GM12878 (cell line): ENCODE measurements at regions not wholly inside any gene's neighbourhood (a gene's known extent, or its start where the extent isn't known, plus 50 kb on each side); places are given as distances from the start of the nearest gene placed in this dataset.

Experiments
- ATAC-seq: fragments of 200-7000 bp; cut with Tn5 transposase; 3 replicates; pipeline ENCODE4 v1.9.1; 2020; ENCODE audit warnings: mild to moderate bottlenecking, moderate library complexity
- BruUV-seq: library from RNA; stranded (reverse); fragments of 400-500 nt; replicated peaks from 2 replicates; lab custom pipeline; 2021; lab: Mats Ljungman, UMichigan
- CTCF ChIA-PET: fragments of 300-600 bp; sonication (Branson Sonifier 250); formaldehyde crosslinking; extraction: SDS; loops from one replicate; lab custom pipeline; 2021; ENCODE audit warnings: inconsistent platforms; lab: Yijun Ruan, JAX
- POLR2A ChIA-PET: fragments of 350-600 bp; formaldehyde crosslinking; extraction: SDS; loops from one replicate; lab custom pipeline; 2021; ENCODE audit warnings: inconsistent platforms; lab: Charles Lee
- RAD21 ChIA-PET: fragments of 300-600 bp; sonication (Branson Sonifier 250); formaldehyde crosslinking; loops from one replicate; lab custom pipeline; 2023; ENCODE audit warnings: antibody characterized with exemption; ENCODE audit not compliant: unreplicated experiment; lab: Charles Lee
- SMC1A ChIA-PET: fragments of 300-600 bp; sonication (Branson Sonifier 250); formaldehyde crosslinking; loops from one replicate; lab custom pipeline; 2023; ENCODE audit not compliant: unreplicated experiment, uncharacterized antibody; lab: Charles Lee
- DNase-seq: peaks from one replicate; pipeline ENCODE4 v3.0.0-alpha.2; 2011; ENCODE audit warnings: low read depth, low spot score
- FAIRE-seq: peaks from 3 replicates; lab custom pipeline; 2011; peaks lifted over from hg19 to GRCh38; lab: Jason Lieb, UNC
- H2AFZ ChIP-seq: 2 replicates; pipeline ENCODE4 v1.6.0; 2011; ENCODE audit warnings: low read depth, low read length, control low read depth; ENCODE audit not compliant: control insufficient read depth
- H3K27ac ChIP-seq: 2 replicates; pipeline ENCODE4 v1.5.1; 2011; ENCODE audit warnings: control low read depth; ENCODE audit not compliant: control insufficient read depth, insufficient read depth
- H3K27me3 ChIP-seq, 2 experiments: replicated peaks in 1 of 2; 2 replicates each; pipeline versions ENCODE4 v1.6.0 to v1.6.1; 2011; ENCODE audit warnings: low read length in 1 of 2; ENCODE audit not compliant: control insufficient read depth in 2 of 2, insufficient read depth in 2 of 2
- H3K36me3 ChIP-seq, 2 experiments: 2 replicates each; pipeline ENCODE4 v1.5.1; 2011; ENCODE audit warnings: low read length in 1 of 2; ENCODE audit not compliant: control insufficient read depth in 2 of 2, insufficient read depth in 2 of 2
- H3K4me1 ChIP-seq: 2 replicates; pipeline ENCODE4 v1.6.1; 2011; ENCODE audit warnings: mild to moderate bottlenecking, low read length, moderate library complexity, mixed read lengths; ENCODE audit not compliant: control insufficient read depth, insufficient read depth
- H3K4me2 ChIP-seq: 2 replicates; pipeline ENCODE4 v1.6.0; 2011; ENCODE audit warnings: control low read depth; ENCODE audit not compliant: control insufficient read depth, insufficient read depth
- H3K4me3 ChIP-seq: fragments of 200-600 bp; sonication (generic); 2 replicates; pipeline ENCODE4 v1.5.1; 2016
- H3K79me2 ChIP-seq: 2 replicates; pipeline ENCODE4 v1.6.0; 2011; ENCODE audit warnings: low read length; ENCODE audit not compliant: control insufficient read depth, insufficient read depth
- H3K9ac ChIP-seq: 2 replicates; pipeline ENCODE4 v1.8.0; 2011; ENCODE audit warnings: low read length, control low read depth, mixed read lengths; ENCODE audit not compliant: control insufficient read depth, insufficient read depth
- H3K9me3 ChIP-seq: replicated peaks from 3 replicates; pipeline ENCODE4 v1.5.1; 2011; ENCODE audit warnings: mild to moderate bottlenecking, low read length; ENCODE audit not compliant: control insufficient read depth, insufficient read depth
- H4K20me1 ChIP-seq: 2 replicates; pipeline ENCODE4 v1.6.0; 2011; ENCODE audit not compliant: control insufficient read depth, insufficient read depth
- BRCA1 ChIP-seq: IDR thresholded peaks from 2 replicates; pipeline ENCODE4 v1.6.1; 2011; ENCODE audit warnings: low read depth, low read length, improper control_type of control experiment
- CHD4 ChIP-seq: fragments of 200-600 bp; sonication (generic); IDR thresholded peaks from 2 replicates; pipeline ENCODE4 v1.6.1; 2016; ENCODE audit warnings: mild to moderate bottlenecking
- GATAD2B ChIP-seq: fragments of 450-650 bp; conservative IDR thresholded peaks from 2 replicates; pipeline ENCODE4 v1.6.1; 2017; ENCODE audit warnings: low read depth, mild to moderate bottlenecking, moderate library complexity
- HDAC2 ChIP-seq: fragments of 200-600 bp; sonication (generic); IDR thresholded peaks from 2 replicates; pipeline ENCODE4 v1.6.1; 2017
- IKZF2 ChIP-seq, 2 experiments: fragments of 450-650 bp; IDR thresholded peaks; 2 replicates each; pipeline ENCODE4 v1.6.1; 2017; ENCODE audit warnings: mild to moderate bottlenecking in 2 of 2, moderate library complexity in 2 of 2
- IRF3 ChIP-seq: fragments of 450-650 bp; IDR thresholded peaks from 2 replicates; pipeline ENCODE4 v1.6.1; 2014; ENCODE audit warnings: mild to moderate bottlenecking
- MEF2B ChIP-seq: fragments of 450-650 bp; IDR thresholded peaks from 2 replicates; pipeline ENCODE4 v1.6.1; 2018; ENCODE audit warnings: mild to moderate bottlenecking, moderate library complexity; ENCODE audit not compliant: partially characterized antibody, poor library complexity, severe bottlenecking
- NFXL1 ChIP-seq: fragments of 450-650 bp; IDR thresholded peaks from 2 replicates; pipeline ENCODE4 v1.6.1; 2017; ENCODE audit warnings: antibody characterized with exemption, mild to moderate bottlenecking, borderline replicate concordance
- NKRF ChIP-seq: fragments of 450-650 bp; conservative IDR thresholded peaks from 2 replicates; pipeline ENCODE4 v1.6.1; 2017; ENCODE audit warnings: mild to moderate bottlenecking, moderate library complexity
- NR2F1 ChIP-seq: fragments of 450-650 bp; conservative IDR thresholded peaks from 2 replicates; pipeline ENCODE4 v1.6.1; 2017; ENCODE audit warnings: mild to moderate bottlenecking
- PRDM15 ChIP-seq: fragments of 450-650 bp; formaldehyde crosslinking; IDR thresholded peaks from 2 replicates; pipeline ENCODE4 v1.4.0; 2020; ENCODE audit warnings: mild to moderate bottlenecking, moderate library complexity
- RAD21 ChIP-seq: IDR thresholded peaks from 2 replicates; pipeline ENCODE4 v1.6.1; 2011; ENCODE audit warnings: mild to moderate bottlenecking, low read depth, low read length, moderate library complexity; ENCODE audit not compliant: insufficient read depth
- RCOR1 ChIP-seq: conservative IDR thresholded peaks from 2 replicates; pipeline ENCODE4 v1.6.1; 2012; ENCODE audit warnings: low read depth, low read length, improper control_type of control experiment
- SMAD5 ChIP-seq: IDR thresholded peaks from 2 replicates; pipeline ENCODE4 v1.6.1; 2016; ENCODE audit warnings: antibody characterized with exemption, low read depth
- SRF ChIP-seq, 2 experiments: IDR thresholded peaks; 2 replicates each; pipeline ENCODE4 v1.6.1; 2011; ENCODE audit warnings: low read depth in 2 of 2, low read length in 2 of 2, mild to moderate bottlenecking in 1 of 2, moderate library complexity in 1 of 2
- SUZ12 ChIP-seq: fragments of 200-600 bp; sonication (generic); IDR thresholded peaks from one replicate; pipeline ENCODE4 v1.6.1; 2018; ENCODE audit warnings: antibody characterized with exemption, mild to moderate bottlenecking; ENCODE audit not compliant: unreplicated experiment
- WRNIP1 ChIP-seq: IDR thresholded peaks from 2 replicates; pipeline ENCODE4 v1.6.1; 2011; ENCODE audit warnings: low read depth, low read length, improper control_type of control experiment, borderline replicate concordance
- ZSCAN29 ChIP-seq: fragments of 450-650 bp; IDR thresholded peaks from 2 replicates; pipeline ENCODE4 v1.6.1; 2017; ENCODE audit warnings: mild to moderate bottlenecking, moderate library complexity
- WGBS: methylation state at CpG from one replicate; pipeline ENCODE4 v1.1.6; 2016; ENCODE audit warnings: low lambda C conversion rate; ENCODE audit not compliant: insufficient replicate concordance, insufficient coverage; ENCODE audit errors: missing lambda C conversion rate; 5-methylcytosine and 5-hydroxymethylcytosine counted together
- in situ Hi-C: fragments of 300-500 bp; cut with MboI; formaldehyde crosslinking; loops from 9 replicates; pipeline ENCODE4 v1.14.3; 2018; ENCODE audit warnings: mixed read lengths
- intact Hi-C: fragments of 100-400 bp; cut with micrococcal nuclease; formaldehyde crosslinking; loops from one replicate; pipeline ENCODE4 v1.14.2; 2022; ENCODE audit not compliant: unreplicated experiment

- TF ChIP-seq SUZ12 (no peak), IKZF2 (IDR thresholded peaks at IDR 0.05) (no peak), RAD21 (no peak), NFXL1 (no peak), SRF (IDR thresholded peaks at IDR 0.05; ENCODE audit: low read depth in 2 of 2, low read length in 2 of 2) (no peak), NKRF (no peak), BRCA1 (no peak)
Observed at GRCh38 chr9:113659039-113659438, 195.5 kb downstream of the RGS3 start (continued).

- intact Hi-C loops (loop anchor here (2.0 to 10.0 kb wide), 3 partner anchors 259 to 735 kb away; partner anchors contain the start of gene ALAD), in situ Hi-C loops (loop anchor here (5.0 kb wide), 4 partner anchors 62 to 387 kb away; no protein-coding TSS in a partner anchor)
- Histone ChIP-seq H3K4me1 (no peaks in the 10 kb centered on the region), H3K27ac (no peak overlapping the region), H3K79me2 (no peaks in the 10 kb centered on the region), H2AFZ (no peak overlapping the region), H3K36me3 (no peaks in the 10 kb centered on the region), H3K4me3 (no peak overlapping the region), H3K27me3 (peaks cover 0 to 1% of the 10 kb centered on the region in 2 experiments; a peak in 1 of 4 replicates), H3K4me2 (no peak overlapping the region), H4K20me1 (no peaks in the 10 kb centered on the region), H3K9me3 (no peaks in the 10 kb centered on the region), H3K9ac (no peak overlapping the region)
- CTCF ChIA-PET = interaction anchor here (1.8 to 12.2 kb wide), 4 partner anchors 10 to 214 kb away, joined by 3 to 565 read pairs (median 197); no protein-coding TSS in a partner anchor
- DNase-seq (no peak), FAIRE-seq (no peak), ATAC-seq (no peak)
- POLR2A ChIA-PET = no interaction called here
- WGBS = 26% methylated on average over 3 of the region's 3 CpGs
- BruUV-seq = no TSS peak
- RAD21 ChIA-PET = no interaction called here
- SMC1A ChIA-PET = interaction anchor here (10.9 to 11.0 kb wide), 2 partner anchors 69 to 211 kb away, joined by 245 to 270 read pairs; no protein-coding TSS in a partner anchor
- TF ChIP-seq IKZF2 (IDR thresholded peaks at IDR 0.05) = no peak
- no peak for TF ChIP-seq GATAD2B
- no peak for TF ChIP-seq WRNIP1
- TF ChIP-seq IRF3 = no peak
- no peak for TF ChIP-seq RCOR1
- no peak for TF ChIP-seq CHD4
- TF ChIP-seq MEF2B = no peak
- no peak for TF ChIP-seq ZSCAN29
- TF ChIP-seq NR2F1 = no peak
- no peak for TF ChIP-seq SMAD5
- TF ChIP-seq HDAC2 = no peak
- no peak for TF ChIP-seq PRDM15 (CRISPR knock-in tag)
Observed at GRCh38 chr9:113659740-113660139, 196.2 kb downstream of the RGS3 start.
